GM21515 (cell line): ENCODE measurements at regions not wholly inside any gene's neighbourhood (a gene's known extent, or its start where the extent isn't known, plus 50 kb on each side); places are given as distances from the start of the nearest gene placed in this dataset.
"Not testable (repeated sequence)": the region's sequence is repeated elsewhere in the genome, so short reads cannot be mapped to it uniquely, and the experiment has no call there.

Experiments
- ATAC-seq: cut with Tn5 transposase; IDR thresholded peaks from one replicate; pipeline ENCODE4 v1.9.1; 2021; ENCODE audit not compliant: unreplicated experiment

- not testable (repeated sequence) for ATAC-seq
Observed at GRCh38 chr4:137405833-137406232, 126.5 kb downstream of the PCDH18 start.

- ATAC-seq = no peak
Observed at GRCh38 chr4:137394018-137394417, 138.3 kb downstream of the PCDH18 start.

- no peak for ATAC-seq
Observed at GRCh38 chr4:137393044-137393443, 139.2 kb downstream of the PCDH18 start.

- no peak for ATAC-seq
Observed at GRCh38 chr4:137390707-137391106, 141.6 kb downstream of the PCDH18 start.

- no peak for ATAC-seq
Observed at GRCh38 chr4:137389911-137390520, 142.3 kb downstream of the PCDH18 start.

GRCh38 chr4:137387924-137388323, 144.4 kb downstream of the PCDH18 start:
- ATAC-seq = no peak

- ATAC-seq = no peak
Observed at GRCh38 chr4:137384476-137384875, 147.8 kb downstream of the PCDH18 start.

GRCh38 chr4:137378821-137379220, 153.5 kb downstream of the PCDH18 start:
- ATAC-seq = no peak

- ATAC-seq = no peak
Observed at GRCh38 chr4:137378393-137378792, 153.9 kb downstream of the PCDH18 start.

- no peak for ATAC-seq
Observed at GRCh38 chr4:137376312-137376711, 156.0 kb downstream of the PCDH18 start.

GRCh38 chr4:137375111-137375850, 157.0 kb downstream of the PCDH18 start:
- no peak for ATAC-seq

GRCh38 chr4:137370679-137371078, 161.6 kb downstream of the PCDH18 start:
- no peak for ATAC-seq

- no peak for ATAC-seq
Observed at GRCh38 chr4:137370206-137370633, 162.1 kb downstream of the PCDH18 start.

- no peak for ATAC-seq
Observed at GRCh38 chr4:137367620-137368019, 164.7 kb downstream of the PCDH18 start.

- ATAC-seq = no peak
Observed at GRCh38 chr4:137363496-137363895, 168.8 kb downstream of the PCDH18 start.

- ATAC-seq = no peak
Observed at GRCh38 chr4:137361756-137362470, 170.4 kb downstream of the PCDH18 start.

- ATAC-seq = no peak
Observed at GRCh38 chr4:137360761-137361160, 171.5 kb downstream of the PCDH18 start.

- no peak for ATAC-seq
Observed at GRCh38 chr4:137359691-137360315, 172.5 kb downstream of the PCDH18 start.

- ATAC-seq = not testable (repeated sequence)
Observed at GRCh38 chr4:137354562-137354961, 177.7 kb downstream of the PCDH18 start.

- ATAC-seq = no peak
Observed at GRCh38 chr4:137347371-137347770, 184.9 kb downstream of the PCDH18 start.

GRCh38 chr4:137345597-137345996, 186.7 kb downstream of the PCDH18 start:
- no peak for ATAC-seq
